A549 (cell line): ENCODE measurements at regions not wholly inside any gene's neighbourhood (a gene's known extent, or its start where the extent isn't known, plus 50 kb on each side); places are given as distances from the start of the nearest gene placed in this dataset.

Source experiments
- EP300 ChIP-seq, 2 experiments: fragments of >200 bp; sonication (Bioruptor Twin); formaldehyde crosslinking; IDR thresholded peaks; 2 replicates in 1 of 2; 3 replicates in 1 of 2; pipeline ENCODE4 v1.6.1; 2016 to 2017
- ESRRA ChIP-seq: fragments of 150-350 bp; IDR thresholded peaks from 2 replicates; pipeline ENCODE4 v1.6.1; 2014; ENCODE audit warnings: mild to moderate bottlenecking, low read length, borderline replicate concordance
- GATA3 ChIP-seq: IDR thresholded peaks from 2 replicates; pipeline ENCODE4 v1.6.1; 2012; ENCODE audit warnings: borderline replicate concordance
- POLR2A ChIP-seq: IDR thresholded peaks from 2 replicates; pipeline ENCODE4 v1.6.1; 2012; ENCODE audit warnings: mild to moderate bottlenecking, low read length
- SREBF2 ChIP-seq: fragments of 450-650 bp; IDR thresholded peaks from 2 replicates; pipeline ENCODE4 v1.6.1; 2014; ENCODE audit warnings: mild to moderate bottlenecking, moderate library complexity
- TP53 ChIP-seq: fragments of 250-450 bp; sonication (Bioruptor Pico); IDR thresholded peaks from 2 replicates; pipeline ENCODE4 v1.5.0; 2021; ENCODE audit warnings: mild to moderate bottlenecking, moderate library complexity
- TF ChIP-seq, protein P1 (sequence below): fragments of 250-450 bp; sonication (Bioruptor Pico); IDR thresholded peaks from 2 replicates; pipeline ENCODE4 v1.5.0; 2021; ENCODE audit warnings: mild to moderate bottlenecking, moderate library complexity, borderline replicate concordance
- TF ChIP-seq, protein P2 (sequence below): fragments of >200 bp; sonication (Bioruptor Twin); formaldehyde crosslinking; IDR thresholded peaks from 3 replicates; pipeline ENCODE4 v1.5.1; 2016
- TF ChIP-seq, protein P3 (sequence below): IDR thresholded peaks from 2 replicates; pipeline ENCODE4 v1.6.1; 2012
- TF ChIP-seq, protein P4 (sequence below): IDR thresholded peaks from 2 replicates; pipeline ENCODE4 v1.6.1; 2012; ENCODE audit warnings: low read depth, borderline replicate concordance
- TF ChIP-seq, protein P5 (sequence below): IDR thresholded peaks from 2 replicates; pipeline ENCODE4 v1.6.1; 2012

DNA sequence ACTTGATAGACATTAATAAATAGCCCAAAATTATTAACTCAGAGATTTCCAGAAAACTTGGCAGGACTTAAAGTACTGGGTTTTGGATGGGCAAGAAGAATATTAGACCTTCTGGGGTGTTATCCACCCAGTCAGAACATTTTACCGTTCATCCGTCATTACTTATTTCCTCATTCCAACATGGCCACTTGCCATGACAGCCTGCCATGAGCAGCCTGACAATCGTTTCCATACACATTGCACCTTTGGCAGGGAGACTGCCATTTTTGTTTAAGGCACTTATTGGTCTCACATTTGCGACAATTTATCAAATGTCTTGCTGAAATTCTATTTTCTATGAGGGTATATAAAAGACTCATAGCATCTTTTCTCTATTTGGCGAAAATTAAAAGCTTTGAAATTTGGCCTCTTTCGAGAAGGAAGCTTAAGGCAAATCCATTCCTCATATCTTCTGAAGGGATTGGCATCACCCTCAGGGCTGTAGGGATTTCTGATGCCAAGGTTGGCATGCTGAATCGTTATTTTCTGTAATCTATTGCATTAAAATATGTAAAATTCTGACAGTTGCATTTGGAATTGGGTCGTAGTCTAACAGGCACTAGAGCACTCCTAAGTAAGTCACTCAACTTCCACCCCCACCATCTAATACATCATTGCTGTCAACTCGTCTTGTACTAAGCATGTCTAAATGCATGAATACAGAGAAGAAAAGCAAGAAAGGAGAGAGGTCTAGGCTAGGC lies 406.3 kb upstream of the PIK3C3 start:
- no peak for TF ChIP-seq POLR2A
- TF ChIP-seq, protein P1, sequence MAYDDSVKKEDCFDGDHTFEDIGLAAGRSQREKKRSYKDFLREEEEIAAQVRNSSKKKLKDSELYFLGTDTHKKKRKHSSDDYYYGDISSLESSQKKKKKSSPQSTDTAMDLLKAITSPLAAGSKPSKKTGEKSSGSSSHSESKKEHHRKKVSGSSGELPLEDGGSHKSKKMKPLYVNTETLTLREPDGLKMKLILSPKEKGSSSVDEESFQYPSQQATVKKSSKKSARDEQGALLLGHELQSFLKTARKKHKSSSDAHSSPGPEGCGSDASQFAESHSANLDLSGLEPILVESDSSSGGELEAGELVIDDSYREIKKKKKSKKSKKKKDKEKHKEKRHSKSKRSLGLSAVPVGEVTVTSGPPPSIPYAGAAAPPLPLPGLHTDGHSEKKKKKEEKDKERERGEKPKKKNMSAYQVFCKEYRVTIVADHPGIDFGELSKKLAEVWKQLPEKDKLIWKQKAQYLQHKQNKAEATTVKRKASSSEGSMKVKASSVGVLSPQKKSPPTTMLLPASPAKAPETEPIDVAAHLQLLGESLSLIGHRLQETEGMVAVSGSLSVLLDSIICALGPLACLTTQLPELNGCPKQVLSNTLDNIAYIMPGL (CRISPR knock-in tag), result no peak
- no peak for TF ChIP-seq TP53
- TF ChIP-seq, protein P2, sequence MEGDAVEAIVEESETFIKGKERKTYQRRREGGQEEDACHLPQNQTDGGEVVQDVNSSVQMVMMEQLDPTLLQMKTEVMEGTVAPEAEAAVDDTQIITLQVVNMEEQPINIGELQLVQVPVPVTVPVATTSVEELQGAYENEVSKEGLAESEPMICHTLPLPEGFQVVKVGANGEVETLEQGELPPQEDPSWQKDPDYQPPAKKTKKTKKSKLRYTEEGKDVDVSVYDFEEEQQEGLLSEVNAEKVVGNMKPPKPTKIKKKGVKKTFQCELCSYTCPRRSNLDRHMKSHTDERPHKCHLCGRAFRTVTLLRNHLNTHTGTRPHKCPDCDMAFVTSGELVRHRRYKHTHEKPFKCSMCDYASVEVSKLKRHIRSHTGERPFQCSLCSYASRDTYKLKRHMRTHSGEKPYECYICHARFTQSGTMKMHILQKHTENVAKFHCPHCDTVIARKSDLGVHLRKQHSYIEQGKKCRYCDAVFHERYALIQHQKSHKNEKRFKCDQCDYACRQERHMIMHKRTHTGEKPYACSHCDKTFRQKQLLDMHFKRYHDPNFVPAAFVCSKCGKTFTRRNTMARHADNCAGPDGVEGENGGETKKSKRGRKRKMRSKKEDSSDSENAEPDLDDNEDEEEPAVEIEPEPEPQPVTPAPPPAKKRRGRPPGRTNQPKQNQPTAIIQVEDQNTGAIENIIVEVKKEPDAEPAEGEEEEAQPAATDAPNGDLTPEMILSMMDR, result no peak
- no peak for TF ChIP-seq ESRRA
- TF ChIP-seq, protein P3, sequence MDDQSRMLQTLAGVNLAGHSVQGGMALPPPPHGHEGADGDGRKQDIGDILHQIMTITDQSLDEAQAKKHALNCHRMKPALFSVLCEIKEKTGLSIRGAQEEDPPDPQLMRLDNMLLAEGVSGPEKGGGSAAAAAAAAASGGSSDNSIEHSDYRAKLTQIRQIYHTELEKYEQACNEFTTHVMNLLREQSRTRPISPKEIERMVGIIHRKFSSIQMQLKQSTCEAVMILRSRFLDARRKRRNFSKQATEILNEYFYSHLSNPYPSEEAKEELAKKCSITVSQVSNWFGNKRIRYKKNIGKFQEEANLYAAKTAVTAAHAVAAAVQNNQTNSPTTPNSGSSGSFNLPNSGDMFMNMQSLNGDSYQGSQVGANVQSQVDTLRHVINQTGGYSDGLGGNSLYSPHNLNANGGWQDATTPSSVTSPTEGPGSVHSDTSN, result no peak
- TF ChIP-seq, protein P4, sequence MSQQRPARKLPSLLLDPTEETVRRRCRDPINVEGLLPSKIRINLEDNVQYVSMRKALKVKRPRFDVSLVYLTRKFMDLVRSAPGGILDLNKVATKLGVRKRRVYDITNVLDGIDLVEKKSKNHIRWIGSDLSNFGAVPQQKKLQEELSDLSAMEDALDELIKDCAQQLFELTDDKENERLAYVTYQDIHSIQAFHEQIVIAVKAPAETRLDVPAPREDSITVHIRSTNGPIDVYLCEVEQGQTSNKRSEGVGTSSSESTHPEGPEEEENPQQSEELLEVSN, result no peak
- TF ChIP-seq, protein P5, sequence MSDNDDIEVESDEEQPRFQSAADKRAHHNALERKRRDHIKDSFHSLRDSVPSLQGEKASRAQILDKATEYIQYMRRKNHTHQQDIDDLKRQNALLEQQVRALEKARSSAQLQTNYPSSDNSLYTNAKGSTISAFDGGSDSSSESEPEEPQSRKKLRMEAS, result no peak
- TF ChIP-seq SREBF2, result no peak
- no peak for TF ChIP-seq EP300 (IDR thresholded peaks at IDR 0.05)
- no peak for TF ChIP-seq GATA3
